ENCODE measurements at regions not wholly inside any gene's neighbourhood (a gene's known extent, or its start where the extent isn't known, plus 50 kb on each side); places are given as distances from the start of the nearest gene placed in this dataset.

DNA sequence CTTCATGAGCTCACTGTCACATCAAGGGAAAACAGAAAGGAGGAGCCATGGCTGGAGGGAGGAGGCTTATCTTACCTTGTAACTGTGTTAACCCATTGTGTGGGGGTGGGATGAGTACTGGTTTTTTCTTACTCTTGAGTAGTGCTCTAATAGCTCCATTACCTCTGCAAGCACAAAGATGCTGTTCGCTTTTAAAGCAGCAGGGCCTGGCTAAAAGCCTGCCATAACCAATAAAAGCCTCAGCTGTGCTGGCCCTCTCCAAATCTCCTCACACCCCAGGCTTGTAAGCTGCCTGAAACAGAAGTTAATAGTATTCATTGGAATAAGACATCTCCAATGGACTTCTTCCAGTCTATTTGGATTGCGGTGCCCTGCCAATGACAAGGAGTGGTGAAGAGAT, 544.1 kb downstream of the TUSC7 start:
- DNase-seq: no peak

- no peak for DNase-seq
Observed at GRCh38 chr3:117254985-117255384, 545.4 kb downstream of the TUSC7 start.

- no peak for DNase-seq
Observed at GRCh38 chr3:117255736-117256135, 546.2 kb downstream of the TUSC7 start.

GRCh38 chr3:117261983-117262421, 552.4 kb downstream of the TUSC7 start:
- DNase-seq: no peak

DNA sequence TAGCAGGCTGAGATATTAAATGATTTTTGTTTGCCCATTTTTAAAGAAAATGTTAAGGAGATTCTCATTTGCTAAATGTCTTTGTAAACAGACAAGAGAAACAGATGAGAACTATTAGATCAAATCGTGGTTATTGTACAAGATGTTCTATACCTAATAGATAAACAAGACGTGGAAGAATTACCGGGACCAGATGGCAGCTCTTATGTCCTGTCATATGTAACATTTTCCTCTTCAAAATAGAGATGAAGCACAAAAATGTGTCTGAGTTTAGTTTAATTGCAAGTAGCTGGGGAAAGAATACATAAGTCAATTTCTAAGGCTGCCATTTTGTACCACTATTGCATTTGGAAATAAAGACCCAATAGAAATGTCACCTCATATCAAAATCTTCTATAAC, 553.7 kb downstream of the TUSC7 start:
- DNase-seq: no peak

DNA sequence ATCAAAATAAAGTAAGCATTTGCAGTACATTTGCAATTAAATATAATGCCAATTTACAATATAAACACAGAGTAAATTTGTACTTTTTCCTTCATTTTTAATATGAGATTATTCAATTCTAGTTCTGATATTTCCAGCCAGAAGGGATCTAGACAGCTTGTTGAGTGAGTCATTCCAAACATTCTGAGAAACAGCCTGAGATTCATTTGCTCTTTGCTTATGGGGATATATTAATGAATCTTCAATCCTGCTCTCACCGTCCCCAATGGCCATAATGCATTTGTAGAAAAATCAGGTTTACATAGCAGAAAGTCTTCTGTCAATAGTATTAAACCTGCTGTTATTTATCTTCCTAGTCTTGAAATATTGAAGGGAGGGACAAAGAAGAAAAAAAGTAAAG, 554.2 kb downstream of the TUSC7 start:
- DNase-seq: no peak

DNA sequence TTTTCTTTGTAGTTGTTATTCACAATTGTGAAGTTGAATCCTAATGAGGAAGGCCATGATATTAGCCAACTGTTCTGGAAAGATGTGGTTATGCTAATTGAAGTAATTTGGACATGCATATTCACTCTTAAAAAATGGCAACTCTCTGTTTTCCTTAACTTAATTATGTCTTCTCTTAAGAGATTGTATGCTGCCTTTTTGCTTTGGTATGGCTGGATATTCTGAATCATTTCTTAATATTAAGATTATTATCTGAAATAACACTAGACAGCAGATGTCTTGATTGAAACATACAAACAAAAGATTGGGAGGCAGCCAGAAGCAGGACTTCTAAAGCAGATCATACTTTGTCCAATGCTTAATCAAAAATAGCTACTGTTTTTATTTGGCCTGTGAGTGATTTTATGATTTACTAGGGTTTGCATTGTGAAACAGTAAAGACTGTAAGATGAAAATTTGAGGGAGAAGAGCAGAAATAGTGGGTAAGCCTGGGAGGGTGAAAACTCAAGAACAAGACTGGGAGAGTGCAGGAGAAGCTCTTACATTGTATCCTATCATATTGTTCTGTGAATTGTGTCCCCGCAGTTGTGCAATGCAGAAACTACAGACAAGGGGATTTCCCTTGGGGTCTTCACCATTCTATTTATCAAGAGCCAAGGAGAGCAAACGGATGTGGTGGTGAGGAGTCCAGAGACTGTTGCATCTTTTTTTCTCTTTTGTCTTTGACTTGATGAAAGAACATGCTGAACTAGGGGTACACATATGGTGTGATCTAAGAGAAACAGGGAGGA, 554.8 kb downstream of the TUSC7 start:
- no peak for DNase-seq

DNA sequence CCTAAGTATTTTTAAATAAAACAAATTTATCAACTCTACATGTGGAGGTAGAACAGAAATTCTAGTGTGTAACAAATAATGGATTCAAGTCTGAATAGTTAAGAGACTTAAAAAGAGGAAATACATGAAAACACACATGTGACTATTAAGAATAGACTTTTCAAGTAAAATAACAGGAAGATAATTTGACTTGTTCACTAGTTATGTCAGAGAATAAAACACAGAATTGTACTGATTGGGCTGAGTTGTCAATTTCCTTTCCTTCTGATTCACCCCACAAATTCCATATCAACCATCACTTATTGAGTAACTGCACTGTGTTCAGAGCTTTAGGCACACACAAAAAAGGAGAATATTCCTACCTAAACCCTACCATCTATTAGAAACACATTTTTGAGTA, 557.2 kb downstream of the TUSC7 start:
- DNase-seq: no peak

DNA sequence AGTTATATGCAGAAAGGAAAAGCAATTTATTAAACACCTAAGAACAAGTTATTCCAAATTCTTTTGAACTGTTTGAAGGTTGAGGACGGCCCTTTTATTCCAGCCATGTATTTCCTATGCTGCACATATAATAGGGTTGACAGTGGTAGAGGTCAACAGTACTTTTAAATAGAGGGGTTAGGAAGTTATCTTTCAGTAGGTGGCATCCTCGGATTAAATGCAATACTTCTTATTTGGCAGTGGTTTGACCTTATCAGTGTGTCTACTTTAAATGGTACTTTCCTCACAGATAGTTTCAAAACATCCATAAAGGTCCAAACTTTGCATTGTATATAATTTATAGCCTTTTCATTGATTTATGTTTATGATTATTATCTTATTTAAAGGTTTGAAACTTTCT, 558.7 kb downstream of the TUSC7 start:
- DNase-seq: no peak

- DNase-seq: no peak
Observed at GRCh38 chr3:117272274-117272673, 562.7 kb downstream of the TUSC7 start.

DNA sequence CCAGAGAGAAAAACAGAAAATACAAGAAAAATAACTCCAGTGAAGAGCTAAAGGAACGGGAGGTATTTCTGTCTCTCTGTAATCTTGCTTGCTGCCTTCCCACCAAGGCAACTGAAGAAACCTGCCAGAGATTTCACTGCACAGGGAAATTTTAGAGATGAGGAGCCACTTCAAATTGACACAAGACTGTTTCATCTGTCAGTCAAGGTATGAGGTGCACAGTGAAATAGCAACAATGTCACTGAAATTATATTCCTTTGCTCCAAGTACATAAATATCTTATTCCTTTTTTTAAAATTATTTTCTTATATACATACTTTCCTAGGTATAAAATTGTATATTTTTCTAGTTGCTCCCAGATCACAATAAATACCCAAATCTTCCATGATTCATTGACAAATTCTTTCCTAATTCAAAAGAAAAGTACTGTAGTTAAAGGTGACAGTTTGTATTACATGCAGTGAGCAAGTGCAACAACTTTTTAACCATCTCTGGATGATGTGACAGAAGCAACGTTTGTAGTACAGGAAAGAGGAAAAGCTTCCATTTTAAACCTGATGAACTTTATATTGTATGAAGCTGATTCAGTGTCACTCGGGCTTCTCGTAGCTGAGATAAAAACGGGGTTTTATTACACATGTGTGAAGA, 563.4 kb downstream of the TUSC7 start:
- no peak for DNase-seq

GRCh38 chr3:117277816-117278215, 568.2 kb downstream of the TUSC7 start:
- no peak for DNase-seq

DNA sequence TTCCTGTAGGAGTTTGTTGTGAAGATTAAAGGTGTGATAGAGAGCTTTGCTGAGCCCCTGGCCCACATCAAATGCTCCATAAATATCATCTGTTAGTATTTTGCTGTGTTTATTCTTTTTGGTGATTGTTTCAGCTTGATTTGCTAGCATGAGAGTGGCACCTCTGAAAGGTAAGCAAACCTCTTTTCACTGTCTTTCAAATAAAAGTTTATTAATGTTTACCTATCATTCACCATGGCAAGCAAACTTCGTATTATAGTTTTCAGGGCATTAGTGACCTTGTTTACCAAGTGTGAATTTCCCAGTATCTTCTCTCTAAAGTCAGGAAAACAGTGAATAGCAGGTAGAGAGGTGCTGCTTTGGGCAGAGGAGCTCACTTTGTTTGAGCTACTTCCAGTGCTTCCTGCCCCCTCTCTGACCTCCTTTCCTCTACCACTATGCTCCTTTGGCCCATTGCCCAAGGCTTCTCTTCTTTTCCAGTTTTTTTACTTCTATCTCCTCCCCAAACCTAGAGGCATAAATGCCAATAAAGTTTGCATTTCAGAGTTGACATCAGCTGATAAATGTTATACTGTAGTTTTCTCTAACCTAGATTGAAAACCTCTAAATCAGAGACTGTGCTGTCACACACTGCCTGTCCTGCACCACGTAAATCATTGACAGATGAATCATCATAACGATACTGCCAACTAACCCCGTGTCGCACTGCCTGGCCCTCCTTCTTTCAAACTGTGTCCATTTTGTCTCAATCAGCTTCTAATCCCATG, 569.0 kb downstream of the TUSC7 start:
- DNase-seq: peak; percentile 4

GRCh38 chr3:117281371-117281770, 571.8 kb downstream of the TUSC7 start:
- no peak for DNase-seq

DNA sequence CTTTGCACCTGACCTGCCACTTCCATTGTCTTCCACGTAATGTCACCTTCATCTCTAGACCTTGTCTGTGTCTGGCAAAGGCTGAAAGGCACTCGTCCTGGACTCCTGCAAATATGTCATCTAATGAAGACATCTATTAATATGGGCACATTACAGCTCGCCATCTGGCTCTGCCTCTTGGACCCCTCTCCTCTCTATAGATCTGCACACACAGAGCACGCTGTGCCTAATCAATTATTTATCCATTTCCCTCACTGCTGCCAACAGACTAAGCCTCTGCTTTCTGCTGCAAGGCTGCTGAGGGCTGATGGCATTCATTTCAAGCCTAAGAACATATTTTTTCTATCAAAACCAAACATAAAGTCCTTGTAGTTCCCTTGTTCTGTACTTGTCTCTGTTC, 573.0 kb downstream of the TUSC7 start:
- DNase-seq: no peak

- DNase-seq: no peak
Observed at GRCh38 chr3:117285737-117286136, 576.2 kb downstream of the TUSC7 start.

- DNase-seq: no peak
Observed at GRCh38 chr3:117286488-117286887, 576.9 kb downstream of the TUSC7 start.

GRCh38 chr3:117287602-117288001, 578.0 kb downstream of the TUSC7 start:
- no peak for DNase-seq

- DNase-seq: no peak
Observed at GRCh38 chr3:117291476-117291875, 581.9 kb downstream of the TUSC7 start.

DNA sequence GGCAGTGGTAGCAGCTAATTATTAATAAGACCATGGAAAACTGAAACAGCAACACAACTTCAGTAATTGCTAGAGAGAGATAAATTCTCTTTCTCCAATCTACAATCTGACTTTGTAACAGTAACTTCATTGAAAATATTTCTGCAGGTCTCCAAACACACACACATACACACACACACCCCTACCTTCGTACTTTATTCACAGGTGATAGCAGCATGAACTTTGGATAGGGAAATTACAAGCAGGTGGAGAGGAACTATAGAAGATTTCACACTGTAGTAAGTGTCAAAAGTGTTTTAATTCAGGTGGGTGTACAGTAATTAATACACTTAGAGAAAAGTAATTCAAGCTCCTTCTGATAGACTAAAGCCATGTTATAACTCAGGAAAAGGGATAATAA, 587.5 kb downstream of the TUSC7 start:
- DNase-seq: no peak

- no peak for DNase-seq
Observed at GRCh38 chr3:117297541-117297940, 588.0 kb downstream of the TUSC7 start.

DNA sequence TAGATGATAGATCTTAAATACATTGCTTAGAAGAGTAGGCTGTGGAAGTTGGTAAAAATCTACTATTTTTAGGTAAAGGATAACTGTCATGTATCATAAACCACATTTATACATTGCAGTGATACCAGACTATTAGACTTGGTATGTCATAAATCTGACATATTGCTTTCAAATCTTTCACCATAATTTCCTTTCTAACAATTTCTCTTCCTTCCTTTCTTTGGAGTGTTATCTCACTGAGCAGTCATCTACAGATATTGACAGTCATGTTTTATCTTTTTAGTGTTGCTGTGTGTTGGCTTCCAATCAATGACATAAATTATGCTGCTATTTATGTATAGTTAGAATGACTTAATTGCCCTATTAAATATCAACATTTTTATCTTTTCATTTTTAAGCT, 588.7 kb downstream of the TUSC7 start:
- no peak for DNase-seq

DNA sequence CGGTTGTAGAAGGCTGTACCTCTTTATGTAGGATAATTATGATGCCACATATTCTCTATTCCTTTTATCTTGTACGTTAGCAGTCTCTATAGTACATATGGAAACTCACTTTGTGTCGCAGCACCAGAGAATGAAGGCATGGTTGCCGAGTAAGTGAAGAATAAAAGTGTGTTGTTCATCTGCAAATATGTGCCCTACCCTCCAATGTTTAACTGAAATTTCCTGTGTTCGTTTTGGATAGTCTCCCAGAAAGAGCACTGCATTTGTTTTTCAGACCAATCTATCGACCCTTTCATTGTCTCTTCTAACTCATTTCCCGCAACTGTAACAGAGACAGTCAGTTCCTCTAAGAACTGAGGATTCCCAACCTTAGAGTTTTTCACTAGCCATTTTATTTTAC, 592.8 kb downstream of the TUSC7 start:
- DNase-seq: no peak
